ENCODE measurements at regions not wholly inside any gene's neighbourhood (a gene's known extent, or its start where the extent isn't known, plus 50 kb on each side); places are given as distances from the start of the nearest gene placed in this dataset.

DNA sequence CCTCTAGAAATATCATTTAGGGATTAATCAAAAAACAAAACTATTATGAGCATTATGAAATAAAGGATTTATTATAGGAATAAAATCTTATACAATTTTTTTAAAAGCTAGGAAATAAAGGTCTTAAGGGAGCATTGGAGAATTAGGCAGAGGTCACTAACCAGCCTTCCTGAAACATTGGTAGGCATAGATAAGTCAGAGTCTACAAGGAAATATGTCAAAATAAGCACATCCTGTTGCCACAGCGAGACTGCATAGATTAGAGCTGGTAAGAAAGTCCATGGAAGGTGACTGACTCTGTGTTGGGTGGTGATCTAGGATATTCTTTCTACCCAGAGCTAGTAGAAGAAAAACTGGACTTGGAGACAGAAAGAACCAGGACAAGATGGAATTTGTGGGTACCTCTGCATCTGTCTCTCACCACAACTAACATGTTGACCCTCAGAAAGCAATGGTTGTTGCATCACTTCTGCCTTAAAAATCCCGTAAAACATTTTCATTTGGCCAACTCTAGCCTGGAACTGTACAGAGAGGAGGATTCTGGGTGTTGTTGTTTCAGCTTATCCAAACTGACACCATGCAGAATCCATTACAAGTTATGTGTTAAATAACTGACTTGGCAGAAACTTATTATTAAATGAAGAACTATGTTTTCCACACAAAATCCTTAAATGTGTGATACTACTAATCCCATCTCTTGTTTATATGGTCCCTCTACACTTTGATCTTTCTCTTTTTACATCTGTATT lies 77.1 kb downstream of the FBXO5 start:
- no peak for DNase-seq (ENCODE audit: low read depth, low spot score)

DNA sequence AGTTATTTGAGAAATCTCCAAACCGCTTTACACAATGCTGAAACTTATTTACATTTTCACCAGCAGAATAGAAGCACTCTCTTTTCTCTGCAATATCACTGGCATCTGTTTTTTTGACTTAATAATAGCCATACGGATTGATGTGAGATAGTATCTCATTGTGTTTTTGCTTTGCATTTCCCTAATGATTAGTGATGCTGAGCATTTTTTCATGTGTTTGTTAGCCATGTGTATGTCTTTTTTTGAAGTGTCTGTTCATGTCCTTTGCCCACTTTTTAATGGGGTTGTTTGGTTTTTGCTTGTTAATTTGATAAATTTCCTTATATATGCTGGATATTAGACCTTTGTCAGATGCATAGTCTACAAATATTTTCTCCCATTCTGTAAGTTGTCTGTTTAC lies 73.6 kb downstream of the FBXO5 start:
- DNase-seq (ENCODE audit: low read depth, low spot score): no peak

DNA sequence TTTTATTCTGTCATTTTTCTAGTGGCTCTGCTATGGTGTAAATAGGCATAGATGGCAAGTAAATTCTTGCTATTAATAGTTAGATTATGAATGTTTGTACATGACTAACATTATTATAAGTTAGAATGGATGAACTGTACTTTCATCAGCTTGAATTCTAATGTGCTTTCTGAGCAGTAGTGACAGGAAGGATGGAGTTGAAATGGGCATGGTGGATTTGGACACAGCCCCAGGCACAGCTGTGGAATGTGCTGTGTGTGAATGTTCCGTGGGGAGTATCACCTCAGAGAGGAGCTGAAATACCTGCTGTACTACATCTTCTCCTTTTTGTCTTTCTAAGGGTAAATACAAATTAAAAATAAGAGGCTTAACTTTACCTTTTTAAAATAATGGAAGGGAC lies 66.8 kb downstream of the FBXO5 start:
- no peak for DNase-seq (ENCODE audit: low read depth, low spot score)

DNA sequence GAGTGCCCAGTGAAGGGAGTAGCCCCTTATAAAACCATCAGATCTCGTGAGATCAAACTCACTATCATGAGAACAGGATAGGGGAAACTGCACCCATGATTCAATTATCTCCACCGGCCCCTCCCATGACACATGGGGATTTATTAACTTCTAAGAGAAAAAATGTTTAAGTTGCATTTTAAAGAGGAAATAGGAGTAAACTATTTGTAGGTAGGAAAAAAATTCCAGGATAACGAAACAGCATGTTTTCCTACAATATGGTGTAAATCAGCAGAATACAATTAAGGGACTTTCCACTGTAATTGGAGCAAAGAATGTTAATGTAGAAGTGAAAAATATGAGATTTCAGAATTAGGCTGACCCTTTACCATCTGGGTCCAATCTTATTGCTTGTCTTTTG lies 63.9 kb downstream of the FBXO5 start:
- no peak for DNase-seq (ENCODE audit: low read depth, low spot score)

DNA sequence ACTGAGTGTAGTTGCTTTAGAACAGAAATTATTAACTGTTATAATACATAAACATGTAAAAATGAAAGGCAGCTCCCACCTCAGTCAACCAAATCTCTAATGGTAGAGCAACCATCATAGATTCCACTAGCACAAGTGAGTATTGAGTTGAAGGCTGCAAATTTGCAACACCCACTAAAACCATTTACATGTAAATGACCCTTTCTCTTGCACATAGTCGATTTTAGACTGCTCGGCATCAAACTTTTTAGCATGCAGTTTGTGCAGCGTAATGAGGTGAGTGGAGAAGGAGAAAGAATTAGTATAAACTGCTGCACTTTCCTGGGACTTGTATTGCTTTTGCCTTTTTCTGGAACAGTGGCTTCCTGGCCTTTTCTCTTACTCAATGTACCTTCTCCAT lies 62.8 kb downstream of the FBXO5 start:
- DNase-seq (ENCODE audit: low read depth, low spot score): no peak
